Ammon's horn (tissue), 1 donor: ENCODE measurements at regions not wholly inside any gene's neighbourhood (a gene's known extent, or its start where the extent isn't known, plus 50 kb on each side); places are given as distances from the start of the nearest gene placed in this dataset.
A peak's percentile ranks its signal among the peaks of the same experiment; 100 is the strongest.

Experiments used
- DNase-seq: peaks from one replicate; pipeline ENCODE4 v3.0.0-alpha.2; 2016; ENCODE audit warnings: low spot score

DNA sequence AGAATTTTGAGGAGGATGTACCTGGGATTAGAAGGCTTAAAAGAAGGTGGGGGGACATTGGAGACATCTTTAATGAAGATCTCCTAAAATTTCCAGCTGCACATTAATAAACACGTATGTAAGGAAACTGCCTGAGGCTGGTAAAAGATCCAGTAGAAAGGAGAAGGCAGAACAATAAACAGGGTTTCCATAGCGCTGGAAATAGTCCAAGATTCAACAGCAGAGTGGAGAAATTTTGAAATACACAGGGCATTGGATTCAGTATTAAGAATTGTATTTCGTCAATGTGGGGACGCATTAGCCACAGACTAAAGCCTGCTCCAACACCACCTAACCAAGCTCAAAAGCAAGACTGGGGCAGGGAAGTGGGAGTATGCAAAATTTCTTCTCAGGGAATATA lies 606.9 kb upstream of the NRXN1 start:
- DNase-seq, result no peak

DNA sequence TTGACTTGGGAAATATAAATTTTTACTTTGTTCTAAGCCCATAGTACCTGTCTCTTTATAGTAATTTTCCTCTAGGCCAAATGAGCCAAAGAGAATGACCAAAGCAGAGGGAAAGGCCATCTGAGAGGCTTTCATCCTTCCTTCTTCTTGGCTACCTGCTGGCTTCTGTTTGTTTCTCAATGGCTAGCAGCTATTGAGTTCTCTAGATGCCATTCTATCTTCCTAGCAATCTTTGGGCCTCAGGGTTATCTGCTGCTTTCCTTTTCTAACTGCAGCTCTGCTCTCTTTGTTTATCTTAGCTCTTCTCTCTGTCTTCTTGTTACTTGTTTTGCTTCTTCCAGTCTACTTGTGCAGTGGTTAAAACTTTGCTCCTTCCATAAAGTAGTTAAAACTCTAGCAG lies 601.1 kb upstream of the NRXN1 start:
- DNase-seq, result no peak

DNA sequence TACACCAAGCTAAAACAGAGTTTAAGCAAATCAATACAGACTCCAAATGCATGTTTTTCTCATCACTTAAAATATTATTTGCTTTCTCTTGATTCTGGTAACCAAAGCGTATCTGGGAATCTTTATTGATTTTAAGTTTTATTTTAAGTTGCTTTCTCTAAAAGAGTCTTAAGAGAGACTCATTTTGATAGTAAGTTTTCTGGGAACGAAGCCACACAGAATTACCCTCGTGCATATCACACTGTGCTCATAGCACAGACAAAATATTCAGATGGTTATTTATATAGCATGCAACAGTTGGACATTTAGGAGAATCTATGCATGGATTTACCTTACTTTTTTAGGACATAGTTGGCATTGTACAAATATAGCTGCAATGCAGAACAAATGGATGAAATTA lies 597.5 kb upstream of the NRXN1 start:
- DNase-seq, result no peak

DNA sequence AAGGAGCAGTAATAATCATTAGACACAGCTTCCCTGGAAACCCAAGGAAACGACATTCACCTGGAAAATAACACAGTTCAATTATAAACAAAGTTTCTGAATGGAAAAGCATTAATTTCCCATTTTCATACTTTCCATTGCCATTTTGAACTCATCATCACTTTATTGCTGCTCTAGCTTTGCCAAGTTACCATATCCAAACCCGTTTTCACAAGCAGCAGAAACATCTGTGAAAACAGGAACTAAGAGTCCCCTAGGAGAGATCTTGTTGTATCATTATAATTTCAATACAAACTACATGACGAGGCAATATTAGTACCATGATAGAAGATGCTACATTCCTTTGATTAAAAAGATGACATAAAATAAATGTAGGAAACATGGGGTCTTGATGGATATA lies 597.0 kb upstream of the NRXN1 start:
- no peak for DNase-seq

DNA sequence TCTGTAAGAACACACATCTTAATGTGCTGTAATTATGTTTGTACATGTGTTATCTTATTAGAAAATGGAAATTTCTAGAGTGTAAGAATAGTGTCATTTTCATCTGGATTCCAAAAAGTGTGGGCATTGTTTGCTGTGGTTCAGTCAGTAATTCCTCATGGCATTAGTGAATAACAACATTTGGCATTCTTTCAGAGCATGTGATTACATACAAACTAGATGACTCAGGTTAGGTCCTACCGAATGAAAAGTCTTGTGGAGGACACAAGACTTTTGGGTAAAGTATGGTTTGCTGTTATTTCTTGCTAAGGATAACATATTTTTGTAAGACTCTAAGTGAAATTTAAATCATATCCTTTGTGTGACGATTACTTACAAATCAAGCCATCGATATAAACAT lies 593.1 kb upstream of the NRXN1 start:
- DNase-seq, result no peak

DNA sequence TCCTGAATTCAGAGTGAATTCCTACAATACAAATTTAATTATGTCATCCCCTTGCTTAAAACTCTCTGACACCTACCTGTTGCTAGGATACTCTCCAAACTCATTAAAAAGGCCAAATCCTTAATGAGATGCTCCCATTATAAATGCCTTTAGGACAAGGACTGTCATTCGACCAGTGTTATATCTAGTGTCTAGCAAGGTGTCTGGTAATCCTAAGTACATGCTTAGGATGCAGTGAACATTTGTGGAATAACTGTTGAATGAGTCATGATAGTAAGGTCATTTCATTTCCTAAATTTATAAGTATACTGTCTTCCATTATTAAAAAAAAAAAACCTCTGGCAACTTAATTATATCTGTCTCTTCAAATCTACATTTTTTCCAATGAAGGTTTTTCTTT lies 588.9 kb upstream of the NRXN1 start:
- DNase-seq, result no peak

DNA sequence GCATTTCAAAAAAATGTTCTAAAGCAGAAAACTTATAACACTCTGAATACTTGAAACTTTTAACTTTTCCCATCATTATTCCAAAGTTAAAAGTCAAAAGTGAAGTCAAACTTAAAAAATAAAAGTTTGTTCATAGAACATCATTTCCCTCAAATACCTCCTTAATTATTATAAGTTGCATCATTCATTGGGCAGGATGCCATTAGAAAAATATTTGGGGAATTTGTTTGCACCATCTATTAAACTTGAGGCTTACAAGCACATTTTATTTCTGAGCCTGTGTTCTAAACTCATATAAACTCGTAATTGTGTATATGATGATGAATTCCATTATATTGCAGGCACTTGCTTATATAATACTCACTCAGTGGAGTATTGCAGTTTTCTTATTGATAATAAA lies 588.0 kb upstream of the NRXN1 start:
- DNase-seq, result no peak

DNA sequence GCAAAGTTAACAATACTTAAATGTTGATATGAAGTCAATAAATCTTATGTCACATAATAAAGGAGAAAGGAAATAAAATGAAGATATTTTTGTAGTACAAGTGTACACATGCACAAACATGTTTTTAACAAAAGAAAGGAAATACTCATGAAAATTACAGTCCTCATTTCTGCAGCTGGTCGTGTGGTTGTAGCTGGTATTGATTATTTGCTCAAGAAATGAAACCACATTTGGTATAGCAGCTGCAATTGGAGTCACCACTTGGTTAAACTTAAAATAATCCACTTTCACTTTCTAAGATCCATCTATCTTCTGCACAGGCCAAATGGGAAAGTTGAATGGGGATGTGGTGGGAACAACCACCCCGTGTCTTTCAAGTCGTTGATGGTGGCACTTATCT lies 580.5 kb upstream of the NRXN1 start:
- no peak for DNase-seq

DNA sequence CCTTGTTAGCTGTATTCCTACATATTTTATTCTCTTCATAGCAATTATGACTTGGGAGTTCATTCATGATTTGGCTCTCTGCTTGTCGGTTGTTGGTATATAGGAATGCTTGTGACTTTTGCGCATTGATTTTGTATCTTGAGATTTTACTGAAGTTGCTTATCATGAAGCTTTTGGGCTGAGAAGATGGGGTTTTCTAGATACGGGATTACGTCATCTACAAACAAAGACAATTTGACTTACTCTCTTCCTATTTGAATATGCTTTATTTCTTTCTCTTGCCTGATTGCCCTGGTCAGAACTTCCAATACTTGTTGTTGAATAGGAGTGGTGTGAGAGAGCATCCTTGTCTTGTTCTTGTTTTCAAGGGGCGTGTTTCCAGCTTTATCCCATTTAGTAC lies 569.8 kb upstream of the NRXN1 start:
- DNase-seq, result no peak

DNA sequence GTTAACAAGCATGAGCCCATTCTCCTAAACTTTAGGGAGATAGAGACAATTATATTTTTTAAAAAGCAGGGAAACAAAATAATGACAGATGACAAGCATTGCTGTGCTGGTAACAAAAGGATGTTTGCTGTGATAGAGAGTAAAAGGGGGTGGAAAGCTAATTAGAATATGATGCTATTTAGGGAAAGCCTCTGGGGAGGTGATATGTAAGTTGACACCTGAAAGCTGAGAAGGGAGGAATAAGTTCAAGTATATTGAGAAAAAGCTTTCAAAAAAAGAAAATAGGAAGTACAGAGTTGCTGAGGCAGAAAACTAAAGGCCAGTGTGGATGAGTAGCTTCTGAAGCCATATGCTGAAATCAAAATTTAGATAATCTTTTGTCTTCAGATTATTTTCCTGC lies 565.2 kb upstream of the NRXN1 start:
- no peak for DNase-seq

DNA sequence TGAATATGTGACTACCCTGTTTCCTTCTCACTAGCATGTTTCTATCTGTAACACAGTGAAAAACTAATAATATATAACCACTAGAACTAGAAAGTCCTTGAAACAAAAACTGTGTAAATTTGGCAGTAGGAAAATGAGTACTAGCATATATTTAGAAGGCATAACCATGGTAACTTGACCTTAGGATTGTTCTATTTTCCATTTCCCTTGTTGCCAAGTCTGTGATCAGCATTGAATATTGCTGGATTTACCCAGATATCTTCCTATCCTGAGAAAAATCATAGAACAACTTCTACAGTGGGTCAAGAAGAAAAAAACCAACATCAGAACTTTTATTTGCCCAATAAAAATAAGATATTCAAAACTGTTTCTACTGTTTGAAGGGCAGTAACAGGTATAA lies 563.9 kb upstream of the NRXN1 start:
- no peak for DNase-seq

DNA sequence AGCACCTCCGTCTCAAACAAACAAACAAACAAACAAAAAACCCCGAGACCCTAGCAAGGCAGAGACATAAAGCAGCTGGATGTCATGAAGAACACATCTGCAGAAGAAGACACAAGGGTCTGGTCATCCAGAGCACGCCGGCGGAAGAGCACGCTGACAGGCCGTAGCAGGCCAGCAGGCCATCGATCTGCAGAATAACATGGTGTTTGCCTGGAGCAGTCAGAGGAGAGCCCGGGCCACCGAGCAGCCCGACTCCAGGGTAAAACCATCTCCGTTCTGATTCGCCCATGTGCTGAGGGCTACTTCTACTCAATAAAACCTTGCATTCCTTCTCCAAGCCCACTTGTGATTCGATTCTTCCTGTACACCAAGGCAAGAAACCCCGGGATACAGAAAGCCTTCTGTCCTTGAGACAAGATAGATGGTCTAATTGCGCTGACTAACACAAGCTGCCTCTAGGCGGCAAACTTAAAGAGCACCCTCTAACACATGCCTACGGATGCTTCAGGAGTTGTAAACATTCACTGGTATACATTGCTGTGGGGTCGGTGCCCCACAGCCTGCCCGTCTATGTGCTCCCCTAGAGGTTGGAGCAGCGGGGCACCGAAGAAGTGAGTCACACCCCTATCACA lies 549.8 kb upstream of the NRXN1 start:
- no peak for DNase-seq

DNA sequence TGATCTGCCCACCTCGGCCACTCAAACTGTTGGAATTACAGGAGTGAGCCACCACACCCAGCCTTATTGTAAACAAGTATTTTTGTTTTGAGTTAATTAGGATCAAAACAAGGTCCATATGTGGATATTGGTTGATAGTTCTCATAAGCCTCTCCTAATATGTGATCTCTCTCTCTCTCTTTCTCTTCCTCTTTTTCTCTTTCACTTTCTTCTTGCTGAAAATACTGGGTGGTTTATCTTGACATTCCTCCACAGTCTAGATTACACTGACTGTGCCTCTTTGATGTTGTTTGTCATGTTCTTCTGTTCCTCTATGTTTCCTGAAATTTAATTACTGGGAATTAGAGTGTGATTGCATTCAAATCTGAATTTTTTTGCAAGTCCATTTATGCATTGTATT lies 547.5 kb upstream of the NRXN1 start:
- DNase-seq, result no peak

DNA sequence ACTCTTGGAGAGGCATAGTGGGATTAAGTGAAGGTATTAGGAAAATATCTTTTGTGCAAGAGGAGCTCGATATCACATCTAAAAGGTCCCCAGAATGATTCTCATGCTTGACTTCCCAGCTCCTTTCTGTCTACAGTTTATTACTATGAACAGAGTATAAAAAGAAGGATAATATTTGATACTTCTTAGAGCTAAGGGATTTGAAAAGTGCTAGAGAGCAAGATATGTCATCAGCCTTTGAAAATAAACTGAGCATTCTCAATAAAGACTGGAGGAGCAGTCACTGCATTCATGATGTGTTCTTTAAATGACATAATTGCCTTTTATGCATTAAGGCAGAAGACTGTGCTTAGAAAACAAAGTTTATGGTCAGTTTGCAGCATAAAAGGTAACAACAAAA lies 543.2 kb upstream of the NRXN1 start:
- DNase-seq, result no peak

DNA sequence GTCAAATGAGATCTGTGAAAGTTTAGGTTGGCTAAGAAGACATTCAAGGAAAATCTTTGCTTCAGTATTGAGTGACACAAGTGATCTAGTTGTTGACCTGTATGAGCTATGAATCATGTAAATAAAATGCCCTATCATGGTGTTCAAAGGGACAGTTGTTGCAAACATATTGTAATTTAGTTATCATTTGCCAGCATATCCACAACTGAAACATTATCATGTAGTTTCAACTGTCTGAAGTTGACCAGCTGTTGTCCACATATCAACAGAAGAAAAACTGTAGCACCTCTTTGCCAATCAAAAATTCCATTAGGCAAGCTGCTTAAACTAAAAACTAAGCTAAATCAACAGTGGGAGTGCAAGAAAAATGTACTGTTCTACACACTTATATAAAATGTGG lies 527.1 kb upstream of the NRXN1 start:
- no peak for DNase-seq

DNA sequence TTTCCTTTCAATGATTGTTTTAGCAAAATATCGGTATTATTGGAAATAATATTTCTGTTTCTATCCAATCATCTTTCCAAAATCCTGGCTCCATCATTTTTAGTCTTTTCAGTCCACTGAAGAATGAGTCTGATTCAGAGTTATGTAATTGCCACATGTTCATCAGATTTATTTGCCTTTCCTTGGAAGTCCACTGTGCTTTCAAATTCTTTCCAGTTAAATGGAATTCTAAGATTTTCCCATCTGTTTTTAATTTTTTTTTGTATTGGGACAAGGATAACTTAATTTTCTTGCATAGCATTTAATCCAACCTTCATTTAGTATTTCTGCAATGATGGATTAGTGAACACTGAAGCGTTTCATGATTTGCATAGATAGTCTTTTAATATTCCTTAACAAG lies 521.5 kb upstream of the NRXN1 start:
- DNase-seq, result no peak

DNA sequence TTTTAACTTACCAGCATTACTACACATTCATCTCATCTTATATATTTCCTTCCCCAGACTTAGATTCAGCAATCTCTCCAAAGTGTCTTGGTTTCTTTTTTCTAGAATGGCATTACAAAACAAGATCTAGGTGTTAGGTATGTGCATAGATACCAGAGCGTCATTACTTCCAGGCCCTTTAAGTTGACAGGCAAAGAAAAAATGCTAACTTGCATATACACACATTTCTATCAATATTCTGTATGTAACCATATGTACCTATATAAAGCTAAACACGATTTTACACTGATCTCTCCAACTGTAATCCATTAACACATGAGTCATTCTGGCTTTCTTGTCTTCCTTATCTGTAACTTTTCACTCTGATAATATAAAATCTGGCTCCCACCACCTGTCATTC lies 503.8 kb upstream of the NRXN1 start:
- DNase-seq, result no peak

DNA sequence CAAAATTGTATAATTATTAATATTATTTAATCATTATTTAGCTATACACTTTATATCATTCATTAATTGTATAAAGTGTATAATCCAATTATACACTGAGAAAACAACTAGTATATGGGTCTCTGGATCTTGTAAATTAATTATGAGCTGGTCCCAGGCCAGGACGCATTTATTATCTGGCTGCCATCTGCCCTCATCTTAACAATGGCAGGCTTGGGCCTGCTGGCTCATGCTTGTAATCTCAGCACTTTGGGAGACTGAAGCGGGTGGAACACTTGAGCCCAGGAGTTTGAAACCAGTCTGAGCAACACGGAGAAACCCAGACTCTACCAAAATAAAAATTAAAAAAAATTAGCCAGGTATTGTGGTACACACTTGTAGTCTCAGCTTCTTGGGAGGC lies 502.2 kb upstream of the NRXN1 start:
- DNase-seq, result no peak

DNA sequence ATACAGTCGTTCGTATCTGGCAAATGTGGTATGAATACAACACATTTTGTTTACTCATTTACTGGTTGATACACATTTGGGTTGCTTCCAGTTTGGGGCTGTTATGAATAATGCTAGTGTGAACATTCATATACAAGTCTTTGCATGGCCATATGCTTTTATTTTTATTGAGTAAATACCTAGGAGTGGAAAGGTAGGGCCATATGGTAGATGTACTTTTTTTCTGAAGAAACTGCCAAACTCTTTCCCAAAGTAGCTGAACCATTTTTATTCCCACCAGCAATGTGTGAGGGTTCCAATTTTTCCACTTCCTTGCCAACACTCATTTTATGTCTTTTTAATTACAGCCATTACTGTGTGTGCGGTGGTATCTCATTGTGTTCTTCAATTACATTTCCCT lies 496.2 kb upstream of the NRXN1 start:
- no peak for DNase-seq

DNA sequence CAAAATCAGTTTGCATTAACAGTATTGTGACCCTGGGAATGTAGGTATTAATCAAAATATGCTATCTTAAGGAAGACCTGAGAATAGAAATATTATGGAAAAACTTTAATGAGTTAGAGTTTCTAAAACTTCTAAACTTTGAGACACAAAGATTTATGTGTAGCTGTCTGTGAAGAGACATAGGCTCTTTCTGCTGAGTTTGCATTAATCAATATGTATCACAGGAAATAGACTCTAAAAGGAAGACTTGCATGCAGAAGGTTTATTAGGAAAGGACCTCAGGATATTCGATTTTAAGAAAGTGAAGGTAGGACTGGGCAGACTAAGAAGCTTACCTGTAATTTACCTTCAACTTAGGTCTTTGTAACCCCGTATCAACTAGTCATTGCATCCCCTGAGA lies 494.8 kb upstream of the NRXN1 start:
- DNase-seq, result no peak

DNA sequence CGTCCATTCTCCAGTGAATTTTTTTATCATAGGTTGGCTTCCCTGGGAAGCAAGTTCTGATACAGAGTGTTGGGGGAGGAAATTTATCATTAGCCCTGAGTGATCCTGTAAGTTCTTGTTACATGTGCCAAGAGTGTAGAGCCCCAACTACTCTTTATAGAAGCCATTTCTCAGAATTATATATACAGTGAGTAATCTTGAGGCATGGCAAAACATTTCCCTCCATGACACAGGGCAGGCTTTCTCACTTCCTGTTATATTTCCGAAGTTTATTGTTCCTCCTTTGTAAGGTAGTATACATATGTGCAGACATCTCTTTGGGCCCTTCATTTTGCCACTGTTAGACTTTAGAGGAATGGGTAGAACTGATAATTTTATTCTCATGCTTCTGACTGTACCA lies 484.7 kb upstream of the NRXN1 start:
- no peak for DNase-seq

DNA sequence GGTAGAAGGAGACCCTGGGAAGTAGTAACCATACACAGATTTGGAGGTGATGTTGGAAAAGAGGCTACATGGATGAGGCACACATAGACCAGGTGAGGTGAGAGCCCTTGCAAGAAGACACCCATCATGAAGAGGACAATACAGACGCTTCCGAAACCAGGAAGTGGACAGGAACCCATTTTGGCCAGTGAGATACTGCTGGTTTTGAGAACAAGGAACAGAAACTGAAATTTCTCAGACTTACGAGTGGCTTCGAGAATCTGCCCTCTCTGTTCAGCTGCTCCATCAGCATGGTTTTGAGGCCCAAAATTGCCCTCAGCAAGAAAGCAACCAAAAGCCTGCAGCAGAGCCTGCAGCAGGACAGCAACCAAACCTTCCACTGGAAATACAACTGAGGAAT lies 479.1 kb upstream of the NRXN1 start:
- peak; percentile 35 for DNase-seq

DNA sequence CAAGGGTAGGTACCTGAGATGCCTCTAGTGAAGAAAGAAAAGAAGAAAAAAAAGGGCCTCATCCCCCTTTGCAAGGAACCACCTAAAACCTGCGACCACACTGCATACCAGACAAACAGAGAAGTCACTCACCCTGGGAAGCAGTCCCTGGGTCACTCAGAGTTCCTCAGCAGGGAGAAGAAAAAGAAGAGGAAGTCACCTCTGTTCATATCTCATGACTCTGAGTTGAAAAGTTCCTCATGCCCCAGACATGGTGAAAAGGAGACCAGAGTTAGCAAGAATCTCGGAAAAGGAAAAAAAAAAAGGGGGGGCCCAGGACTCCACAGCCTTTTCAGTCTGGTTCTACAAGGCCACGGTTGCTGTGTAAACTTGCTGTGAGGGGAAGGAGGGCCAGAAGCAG lies 478.4 kb upstream of the NRXN1 start:
- DNase-seq, result peak; percentile 35

DNA sequence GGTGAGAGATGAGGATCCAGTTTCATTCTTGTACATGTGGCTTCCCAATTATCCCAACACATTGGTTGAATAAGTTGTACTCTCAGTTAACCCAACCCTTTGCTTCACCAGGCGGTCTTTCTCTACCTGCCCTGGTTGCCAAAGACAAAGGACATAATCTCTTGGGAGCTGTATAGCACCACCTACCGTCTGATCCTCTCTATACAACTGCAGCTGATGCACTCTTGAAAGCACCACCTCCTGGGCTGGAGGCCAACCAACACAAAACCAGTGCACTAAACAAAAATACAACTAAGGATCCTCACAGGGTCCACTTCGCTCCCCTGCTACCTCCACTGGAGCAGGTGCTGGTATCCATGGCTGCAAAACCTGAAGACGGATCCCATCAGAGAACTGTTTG lies 473.6 kb upstream of the NRXN1 start:
- DNase-seq, result no peak
